Endodermal cell (in vitro differentiated cells): ENCODE measurements at regions not wholly inside any gene's neighbourhood (a gene's known extent, or its start where the extent isn't known, plus 50 kb on each side); places are given as distances from the start of the nearest gene placed in this dataset.

Experiments
- DNase-seq: peaks from one replicate; pipeline ENCODE4 v3.0.0-alpha.2; 2017
- H3K27ac ChIP-seq: 2 replicates; pipeline ENCODE4 v1.5.1; 2013; ENCODE audit warnings: mild to moderate bottlenecking, low read depth, low read length, moderate library complexity
- H3K27me3 ChIP-seq: 2 replicates; pipeline ENCODE4 v1.6.1; 2013; ENCODE audit warnings: mild to moderate bottlenecking, low read length, moderate library complexity; ENCODE audit not compliant: insufficient read depth, control insufficient read depth, poor library complexity, severe bottlenecking
- H3K36me3 ChIP-seq: 2 replicates; pipeline ENCODE4 v1.7.0; 2013; ENCODE audit warnings: mild to moderate bottlenecking, low read length, moderate library complexity; ENCODE audit not compliant: control insufficient read depth, insufficient read depth
- H3K4me1 ChIP-seq: one replicate; pipeline ENCODE4 v1.7.0; 2013; ENCODE audit warnings: low read length; ENCODE audit not compliant: control insufficient read depth, insufficient read depth
- H3K4me3 ChIP-seq: 2 replicates; pipeline ENCODE4 v1.5.1; 2013; ENCODE audit warnings: mild to moderate bottlenecking, low read length, moderate library complexity
- H3K9ac ChIP-seq: 2 replicates; pipeline ENCODE4 v1.6.1; 2013; ENCODE audit warnings: mild to moderate bottlenecking, low read length, moderate library complexity; ENCODE audit not compliant: poor library complexity, severe bottlenecking; ENCODE audit errors: extremely low read depth
- H3K9me3 ChIP-seq: 2 replicates; pipeline ENCODE4 v1.6.1; 2013; ENCODE audit warnings: mild to moderate bottlenecking, low read length, moderate library complexity; ENCODE audit not compliant: control insufficient read depth
- H3K27ac Mint-ChIP-seq: 2 replicates; pipeline ENCODE4 v1.8.0; 2020; ENCODE audit warnings: mixed read lengths
- H3K27me3 Mint-ChIP-seq: 2 replicates; pipeline ENCODE4 v1.8.0; 2021; ENCODE audit warnings: mild to moderate bottlenecking, mixed read lengths; ENCODE audit not compliant: insufficient read depth
- H3K36me3 Mint-ChIP-seq: 2 replicates; pipeline ENCODE4 v1.8.0; 2020; ENCODE audit warnings: low read depth, mixed read lengths
- H3K4me1 Mint-ChIP-seq: 2 replicates; pipeline ENCODE4 v1.8.0; 2020; ENCODE audit warnings: mixed read lengths
- H3K4me3 Mint-ChIP-seq: 2 replicates; pipeline ENCODE4 v1.8.0; 2020; ENCODE audit warnings: mild to moderate bottlenecking, moderate library complexity, mixed read lengths
- H3K9me3 Mint-ChIP-seq: 2 replicates; pipeline ENCODE4 v1.8.0; 2020; ENCODE audit warnings: mild to moderate bottlenecking, mixed read lengths
- WGBS, 2 experiments: methylation state at CpG; one replicate each; pipeline versions ENCODE4 v1.1.5 to v1.1.7; 2013; ENCODE audit warnings: missing lambda C conversion rate in 2 of 2, mixed read lengths in 1 of 2; ENCODE audit not compliant: insufficient coverage in 1 of 2, insufficient read length in 1 of 2; 5-methylcytosine and 5-hydroxymethylcytosine counted together
- TF ChIP-seq, protein P1 (sequence below): fragments of 200-600 bp; sonication (generic); conservative IDR thresholded peaks from 2 replicates; pipeline ENCODE4 v1.5.0; 2021; ENCODE audit warnings: antibody characterized with exemption, mild to moderate bottlenecking

GRCh38 chr3:99013077-99013476, 111.6 kb upstream of the DCBLD2 start:
- H3K27ac ChIP-seq = no peak overlapping the region
- no peaks in the 10 kb centered on the region for H3K36me3 ChIP-seq
- no peaks in the 10 kb centered on the region for H3K36me3 Mint-ChIP-seq
- no peaks in the 10 kb centered on the region for H3K9me3 ChIP-seq
- H3K27me3 ChIP-seq = no peaks in the 10 kb centered on the region
- no peak for DNase-seq
- no peaks in the 10 kb centered on the region for H3K27me3 Mint-ChIP-seq
- no peaks in the 10 kb centered on the region for H3K9me3 Mint-ChIP-seq
- no peak overlapping the region for H3K4me3 Mint-ChIP-seq
- H3K4me1 ChIP-seq = no peaks in the 10 kb centered on the region
- TF ChIP-seq, protein P1, sequence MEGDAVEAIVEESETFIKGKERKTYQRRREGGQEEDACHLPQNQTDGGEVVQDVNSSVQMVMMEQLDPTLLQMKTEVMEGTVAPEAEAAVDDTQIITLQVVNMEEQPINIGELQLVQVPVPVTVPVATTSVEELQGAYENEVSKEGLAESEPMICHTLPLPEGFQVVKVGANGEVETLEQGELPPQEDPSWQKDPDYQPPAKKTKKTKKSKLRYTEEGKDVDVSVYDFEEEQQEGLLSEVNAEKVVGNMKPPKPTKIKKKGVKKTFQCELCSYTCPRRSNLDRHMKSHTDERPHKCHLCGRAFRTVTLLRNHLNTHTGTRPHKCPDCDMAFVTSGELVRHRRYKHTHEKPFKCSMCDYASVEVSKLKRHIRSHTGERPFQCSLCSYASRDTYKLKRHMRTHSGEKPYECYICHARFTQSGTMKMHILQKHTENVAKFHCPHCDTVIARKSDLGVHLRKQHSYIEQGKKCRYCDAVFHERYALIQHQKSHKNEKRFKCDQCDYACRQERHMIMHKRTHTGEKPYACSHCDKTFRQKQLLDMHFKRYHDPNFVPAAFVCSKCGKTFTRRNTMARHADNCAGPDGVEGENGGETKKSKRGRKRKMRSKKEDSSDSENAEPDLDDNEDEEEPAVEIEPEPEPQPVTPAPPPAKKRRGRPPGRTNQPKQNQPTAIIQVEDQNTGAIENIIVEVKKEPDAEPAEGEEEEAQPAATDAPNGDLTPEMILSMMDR = peak; percentile 42
- H3K27ac Mint-ChIP-seq = no peak overlapping the region
- H3K9ac ChIP-seq = no peak overlapping the region
- H3K4me3 ChIP-seq = no peak overlapping the region
- H3K4me1 Mint-ChIP-seq = no peaks in the 10 kb centered on the region

- no peaks in the 10 kb centered on the region for H3K27me3 Mint-ChIP-seq
- DNase-seq = no peak
- no peak overlapping the region for H3K4me3 Mint-ChIP-seq
- no peaks in the 10 kb centered on the region for H3K36me3 ChIP-seq
- H3K27me3 ChIP-seq = no peaks in the 10 kb centered on the region
- no peak overlapping the region for H3K27ac Mint-ChIP-seq
- TF ChIP-seq, protein P1 = no peak
- no peaks in the 10 kb centered on the region for H3K4me1 ChIP-seq
- no peak overlapping the region for H3K4me3 ChIP-seq
- H3K9ac ChIP-seq = no peak overlapping the region
- H3K9me3 Mint-ChIP-seq = no peaks in the 10 kb centered on the region
- no peaks in the 10 kb centered on the region for H3K4me1 Mint-ChIP-seq
- no peaks in the 10 kb centered on the region for H3K9me3 ChIP-seq
- H3K36me3 Mint-ChIP-seq = no peaks in the 10 kb centered on the region
- no peak overlapping the region for H3K27ac ChIP-seq
- WGBS, 2 experiments = 86 to 90% methylated on average over 1 to 3 of the region's 3 CpGs
Observed at GRCh38 chr3:99012051-99012450, 110.6 kb upstream of the DCBLD2 start.

- H3K27me3 Mint-ChIP-seq = no peaks in the 10 kb centered on the region
- TF ChIP-seq, protein P1 = no peak
- H3K4me3 Mint-ChIP-seq = no peak overlapping the region
- Histone ChIP-seq H3K27ac (no peak overlapping the region), H3K9me3 (no peaks in the 10 kb centered on the region), H3K4me3 (no peak overlapping the region), H3K9ac (no peak overlapping the region), H3K27me3 (no peaks in the 10 kb centered on the region), H3K36me3 (no peaks in the 10 kb centered on the region), H3K4me1 (no peaks in the 10 kb centered on the region)
- H3K27ac Mint-ChIP-seq = no peak overlapping the region
- no peak for DNase-seq
- H3K9me3 Mint-ChIP-seq = no peaks in the 10 kb centered on the region
- H3K4me1 Mint-ChIP-seq = no peaks in the 10 kb centered on the region
- no peaks in the 10 kb centered on the region for H3K36me3 Mint-ChIP-seq
Observed at GRCh38 chr3:99009851-99010250, 108.4 kb upstream of the DCBLD2 start.
